ENCODE measurements at regions not wholly inside any gene's neighbourhood (a gene's known extent, or its start where the extent isn't known, plus 50 kb on each side); places are given as distances from the start of the nearest gene placed in this dataset.

DNA sequence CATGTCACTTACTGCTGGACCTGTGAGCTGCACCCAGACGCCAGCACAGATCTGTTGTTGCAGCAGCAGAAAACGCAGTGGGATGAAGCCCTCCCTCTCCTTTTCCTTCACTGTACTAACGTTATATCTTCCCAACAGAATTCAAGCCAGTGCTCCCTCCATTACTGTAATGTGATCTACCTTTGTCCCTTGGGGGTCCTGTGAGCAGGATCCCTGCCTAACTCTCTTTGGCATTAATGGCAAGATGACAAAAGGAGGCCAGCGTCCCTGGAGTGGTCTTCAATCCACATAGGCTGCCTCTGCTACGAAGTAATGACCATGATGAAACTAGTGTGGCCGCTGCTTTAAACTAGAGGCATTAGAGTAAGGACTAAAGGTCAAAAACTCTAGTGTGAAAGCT, 69.3 kb upstream of the SOX14 start:
- no peak for TF ChIP-seq POLR2A (IDR thresholded peaks at IDR 0.05)
- no peak for TF ChIP-seq POLR2AphosphoS5 (IDR thresholded peaks at IDR 0.05)
- TF ChIP-seq, protein P1, sequence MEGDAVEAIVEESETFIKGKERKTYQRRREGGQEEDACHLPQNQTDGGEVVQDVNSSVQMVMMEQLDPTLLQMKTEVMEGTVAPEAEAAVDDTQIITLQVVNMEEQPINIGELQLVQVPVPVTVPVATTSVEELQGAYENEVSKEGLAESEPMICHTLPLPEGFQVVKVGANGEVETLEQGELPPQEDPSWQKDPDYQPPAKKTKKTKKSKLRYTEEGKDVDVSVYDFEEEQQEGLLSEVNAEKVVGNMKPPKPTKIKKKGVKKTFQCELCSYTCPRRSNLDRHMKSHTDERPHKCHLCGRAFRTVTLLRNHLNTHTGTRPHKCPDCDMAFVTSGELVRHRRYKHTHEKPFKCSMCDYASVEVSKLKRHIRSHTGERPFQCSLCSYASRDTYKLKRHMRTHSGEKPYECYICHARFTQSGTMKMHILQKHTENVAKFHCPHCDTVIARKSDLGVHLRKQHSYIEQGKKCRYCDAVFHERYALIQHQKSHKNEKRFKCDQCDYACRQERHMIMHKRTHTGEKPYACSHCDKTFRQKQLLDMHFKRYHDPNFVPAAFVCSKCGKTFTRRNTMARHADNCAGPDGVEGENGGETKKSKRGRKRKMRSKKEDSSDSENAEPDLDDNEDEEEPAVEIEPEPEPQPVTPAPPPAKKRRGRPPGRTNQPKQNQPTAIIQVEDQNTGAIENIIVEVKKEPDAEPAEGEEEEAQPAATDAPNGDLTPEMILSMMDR (IDR thresholded peaks at IDR 0.05): no peak
